ENCODE measurements at regions not wholly inside any gene's neighbourhood (a gene's known extent, or its start where the extent isn't known, plus 50 kb on each side); places are given as distances from the start of the nearest gene placed in this dataset.
"Not testable (repeated sequence)": the region's sequence is repeated elsewhere in the genome, so short reads cannot be mapped to it uniquely, and the experiment has no call there.

- DNase-seq = no peak
Observed at GRCh38 chr13:73832825-73833224, 301.4 kb downstream of the KLF12 start.

GRCh38 chr13:73832128-73832588, 302.0 kb downstream of the KLF12 start:
- DNase-seq = no peak

- DNase-seq = no peak
Observed at GRCh38 chr13:73829416-73829815, 304.8 kb downstream of the KLF12 start.

GRCh38 chr13:73828811-73829210, 305.4 kb downstream of the KLF12 start:
- DNase-seq = no peak

GRCh38 chr13:73827434-73827833, 306.8 kb downstream of the KLF12 start:
- DNase-seq = no peak

GRCh38 chr13:73825143-73825542, 309.1 kb downstream of the KLF12 start:
- DNase-seq = no peak

- DNase-seq = no peak
Observed at GRCh38 chr13:73822668-73823592, 311.3 kb downstream of the KLF12 start.

GRCh38 chr13:73820688-73821087, 313.5 kb downstream of the KLF12 start:
- DNase-seq = no peak

- DNase-seq = no peak
Observed at GRCh38 chr13:73820285-73820684, 313.9 kb downstream of the KLF12 start.

GRCh38 chr13:73819711-73820110, 314.5 kb downstream of the KLF12 start:
- DNase-seq = no peak

GRCh38 chr13:73816702-73817101, 317.5 kb downstream of the KLF12 start:
- no peak for DNase-seq

- DNase-seq = no peak
Observed at GRCh38 chr13:73815796-73816195, 318.4 kb downstream of the KLF12 start.

GRCh38 chr13:73810647-73811046, 323.6 kb downstream of the KLF12 start:
- DNase-seq = no peak

GRCh38 chr13:73809561-73809960, 324.6 kb downstream of the KLF12 start:
- DNase-seq = no peak

- DNase-seq = no peak
Observed at GRCh38 chr13:73808318-73808717, 325.9 kb downstream of the KLF12 start.

GRCh38 chr13:73805326-73805958, 328.8 kb downstream of the KLF12 start:
- not testable (repeated sequence) for DNase-seq

- DNase-seq = no peak
Observed at GRCh38 chr13:73803997-73804396, 330.2 kb downstream of the KLF12 start.

GRCh38 chr13:73800011-73800410, 334.2 kb downstream of the KLF12 start:
- DNase-seq = no peak

GRCh38 chr13:73794755-73795154, 339.4 kb downstream of the KLF12 start:
- no peak for DNase-seq

- DNase-seq = no peak
Observed at GRCh38 chr13:73793361-73793760, 340.8 kb downstream of the KLF12 start.

GRCh38 chr13:73792796-73793195, 341.4 kb downstream of the KLF12 start:
- DNase-seq = no peak

GRCh38 chr13:73782450-73783449, 351.5 kb downstream of the KLF12 start:
- no peak for DNase-seq

- no peak for DNase-seq
Observed at GRCh38 chr13:73781384-73781783, 352.8 kb downstream of the KLF12 start.
